Gastrocnemius medialis (tissue), 4 donors: ENCODE measurements at regions not wholly inside any gene's neighbourhood (a gene's known extent, or its start where the extent isn't known, plus 50 kb on each side); places are given as distances from the start of the nearest gene placed in this dataset.

ENCODE experiments used
- CTCF ChIP-seq, 5 experiments: fragments of 450-650 bp in 3 of 5; fragments of 200-600 bp in 2 of 5; sonication (generic) in 2 of 5; IDR thresholded peaks in 4 of 5; conservative IDR thresholded peaks in 1 of 5; 1 replicate in 4 of 5; 2 replicates in 1 of 5; pipeline ENCODE4 v1.5.1; 2016 to 2019; ENCODE audit warnings: antibody characterized with exemption in 5 of 5, mild to moderate bottlenecking in 3 of 5, moderate library complexity in 3 of 5
- POLR2A ChIP-seq, 2 donors: fragments of 450-650 bp; IDR thresholded peaks; one replicate each; pipeline ENCODE4 v1.6.1; 2017; ENCODE audit warnings: antibody characterized with exemption in 2 of 2, mild to moderate bottlenecking in 2 of 2, moderate library complexity in 2 of 2

GRCh38 chrX:25659317-25659716 lies 478.8 kb upstream of the MAGEB18 start:
- TF ChIP-seq CTCF (IDR thresholded peaks at IDR 0.05 in 4 of 5, conservative IDR thresholded peaks at IDR 0.05 in 1 of 5) (no peak), POLR2A (IDR thresholded peaks at IDR 0.05) (no peak)
